GM19239 (cell line): ENCODE measurements at regions not wholly inside any gene's neighbourhood (a gene's known extent, or its start where the extent isn't known, plus 50 kb on each side); places are given as distances from the start of the nearest gene placed in this dataset.

Experiments
- DNase-seq: peaks from one replicate; pipeline ENCODE4 v3.0.0; 2011; ENCODE audit warnings: low spot score; ENCODE audit not compliant: insufficient read length
- FAIRE-seq: peaks from 2 replicates; lab custom pipeline; 2011; peaks lifted over from hg19 to GRCh38; lab: Jason Lieb, UNC

- DNase-seq: no peak
These were observed 527.1 kb downstream of the TYW1 start for GRCh38 chr7:67523713-67524112.

GRCh38 chr7:67525588-67525987 is 529.0 kb downstream of the TYW1 start:
- no peak for FAIRE-seq
- no peak for DNase-seq

More at GRCh38 chr7:67523713-67524112, 527.1 kb downstream of the TYW1 start:
- no peak for FAIRE-seq

- FAIRE-seq (no peak), DNase-seq (no peak)
These were observed 538.8 kb downstream of the TYW1 start for GRCh38 chr7:67535241-67535989.

- no peak for FAIRE-seq
- DNase-seq: no peak
These were observed 546.3 kb downstream of the TYW1 start for GRCh38 chr7:67542916-67543315.

GRCh38 chr7:67547183-67547907 is 550.7 kb downstream of the TYW1 start:
- FAIRE-seq: no peak
- DNase-seq: no peak

- no peak for FAIRE-seq
- no peak for DNase-seq
These were observed 552.5 kb downstream of the TYW1 start for GRCh38 chr7:67549126-67549525.

GRCh38 chr7:67550801-67551436 is 554.3 kb downstream of the TYW1 start:
- FAIRE-seq: no peak

GRCh38 chr7:67552738-67553137 is 556.1 kb downstream of the TYW1 start:
- no peak for DNase-seq
- no peak for FAIRE-seq

More at GRCh38 chr7:67550801-67551436, 554.3 kb downstream of the TYW1 start:
- no peak for DNase-seq

GRCh38 chr7:67553378-67553777 is 556.7 kb downstream of the TYW1 start:
- FAIRE-seq (no peak), DNase-seq (no peak)

- FAIRE-seq (no peak), DNase-seq (no peak)
These were observed 558.4 kb downstream of the TYW1 start for GRCh38 chr7:67554986-67555385.

- DNase-seq: no peak
- FAIRE-seq: no peak
These were observed 568.3 kb downstream of the TYW1 start for GRCh38 chr7:67564959-67565358.

- FAIRE-seq (no peak), DNase-seq (no peak)
These were observed 569.5 kb downstream of the TYW1 start for GRCh38 chr7:67566101-67566500.

- DNase-seq (no peak), FAIRE-seq (no peak)
These were observed 574.5 kb downstream of the TYW1 start for GRCh38 chr7:67571026-67571545.

- DNase-seq: no peak
- FAIRE-seq: no peak
These were observed 577.0 kb downstream of the TYW1 start for GRCh38 chr7:67573639-67574038.

GRCh38 chr7:67588631-67589030 is 592.0 kb downstream of the TYW1 start:
- DNase-seq: no peak
- no peak for FAIRE-seq

- no peak for DNase-seq
- FAIRE-seq: no peak
These were observed 592.5 kb downstream of the TYW1 start for GRCh38 chr7:67589183-67589582.

GRCh38 chr7:67590649-67591048 is 594.0 kb downstream of the TYW1 start:
- FAIRE-seq (no peak), DNase-seq (no peak)

GRCh38 chr7:67593794-67594193 is 597.2 kb downstream of the TYW1 start:
- DNase-seq (no peak), FAIRE-seq (no peak)

GRCh38 chr7:67595431-67596180 is 599.0 kb downstream of the TYW1 start:
- FAIRE-seq (no peak), DNase-seq (no peak)

- DNase-seq (no peak), FAIRE-seq (no peak)
These were observed 600.5 kb downstream of the TYW1 start for GRCh38 chr7:67597161-67597560.
